AG08395 (cell line): ENCODE measurements at regions not wholly inside any gene's neighbourhood (a gene's known extent, or its start where the extent isn't known, plus 50 kb on each side); places are given as distances from the start of the nearest gene placed in this dataset.
"Not testable (repeated sequence)": the region's sequence is repeated elsewhere in the genome, so short reads cannot be mapped to it uniquely, and the experiment has no call there.

Source experiments
- DNase-seq: peaks from one replicate; pipeline ENCODE4 v3.0.0; 2012; ENCODE audit warnings: mixed read lengths, low spot score

DNA sequence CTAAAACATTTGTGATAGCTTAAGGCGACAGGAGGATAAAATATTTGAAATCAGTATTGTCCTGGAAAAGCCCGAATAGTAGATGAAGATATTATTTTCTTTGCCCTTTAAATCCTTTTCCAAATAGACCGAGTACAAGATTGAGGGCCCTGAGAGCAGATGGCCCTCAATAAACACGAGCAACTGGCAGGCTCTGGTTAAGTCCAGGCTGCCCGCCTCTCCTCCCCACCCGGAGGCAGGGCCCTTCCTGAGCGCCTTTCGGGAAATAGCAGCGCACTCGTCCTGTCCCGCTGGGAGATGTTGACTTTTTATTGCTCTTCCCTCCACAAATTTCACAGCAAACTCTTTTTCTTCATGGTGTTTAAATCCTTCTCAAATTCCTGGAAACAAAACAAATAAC is 50.8 kb upstream of the MAX start:
- no peak for DNase-seq

DNA sequence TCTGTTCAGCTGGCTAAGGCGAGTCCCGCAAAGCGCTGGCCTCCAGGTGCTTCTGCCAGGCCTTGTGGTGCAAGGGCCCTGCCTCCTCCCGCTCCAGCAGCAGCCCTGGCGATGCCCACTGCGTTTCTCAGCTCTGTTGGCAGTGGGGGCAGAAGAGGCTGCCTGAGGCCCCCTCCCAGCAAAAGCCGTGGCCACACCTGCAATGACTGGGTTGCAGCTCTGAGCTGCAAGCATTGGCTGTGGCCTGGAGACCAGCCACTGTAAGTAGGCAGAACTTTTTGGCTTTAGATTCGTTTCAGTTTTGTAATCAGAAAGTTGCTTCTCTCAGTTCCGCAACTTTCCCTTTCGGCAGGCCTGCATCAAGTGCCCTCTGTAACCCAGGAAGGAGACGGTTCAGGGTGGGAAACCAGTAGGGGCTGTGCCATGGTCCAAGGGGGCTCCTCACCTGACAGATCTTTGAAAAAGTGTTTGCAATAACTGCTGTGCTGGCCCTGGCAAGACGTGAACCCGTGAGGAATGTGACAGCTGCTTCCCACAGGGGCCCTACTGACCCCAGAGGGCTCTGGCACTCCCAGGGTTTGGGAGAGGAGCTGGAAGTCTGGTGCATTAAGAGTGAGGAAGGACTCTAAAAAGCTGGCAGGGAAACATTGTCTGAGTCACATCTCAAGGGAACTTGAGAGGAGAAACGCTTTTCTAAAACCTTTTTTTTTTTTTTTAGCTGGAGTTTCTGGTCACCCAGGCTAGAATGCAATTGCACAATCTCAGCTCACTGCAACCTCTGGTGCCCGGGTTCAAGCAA is 54.5 kb upstream of the MAX start:
- peak; percentile 88 for DNase-seq

GRCh38 chr14:65159281-65160062 is 57.2 kb upstream of the MAX start:
- DNase-seq: no peak

GRCh38 chr14:65160091-65160490 is 57.8 kb upstream of the MAX start:
- no peak for DNase-seq

DNA sequence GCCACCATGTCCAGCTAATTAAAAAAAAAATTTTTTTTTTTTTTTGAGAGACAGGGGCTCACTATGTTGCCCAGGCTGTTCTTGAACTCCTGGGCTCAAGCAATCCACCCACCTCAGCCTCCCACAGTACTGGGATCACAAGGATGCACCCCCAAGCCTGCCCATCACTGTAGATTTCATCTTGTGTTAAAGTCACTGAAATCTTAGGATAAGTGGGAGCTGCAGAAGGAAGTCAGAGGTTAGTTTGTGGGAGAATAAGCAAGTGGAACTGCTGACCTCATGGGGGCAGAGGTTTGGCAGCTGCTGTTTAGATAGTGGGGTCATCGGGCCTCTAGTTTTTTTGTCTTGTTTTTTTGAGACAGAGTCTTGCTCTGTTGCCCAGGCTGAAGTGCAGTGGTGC is 59.7 kb upstream of the MAX start:
- DNase-seq: no peak

DNA sequence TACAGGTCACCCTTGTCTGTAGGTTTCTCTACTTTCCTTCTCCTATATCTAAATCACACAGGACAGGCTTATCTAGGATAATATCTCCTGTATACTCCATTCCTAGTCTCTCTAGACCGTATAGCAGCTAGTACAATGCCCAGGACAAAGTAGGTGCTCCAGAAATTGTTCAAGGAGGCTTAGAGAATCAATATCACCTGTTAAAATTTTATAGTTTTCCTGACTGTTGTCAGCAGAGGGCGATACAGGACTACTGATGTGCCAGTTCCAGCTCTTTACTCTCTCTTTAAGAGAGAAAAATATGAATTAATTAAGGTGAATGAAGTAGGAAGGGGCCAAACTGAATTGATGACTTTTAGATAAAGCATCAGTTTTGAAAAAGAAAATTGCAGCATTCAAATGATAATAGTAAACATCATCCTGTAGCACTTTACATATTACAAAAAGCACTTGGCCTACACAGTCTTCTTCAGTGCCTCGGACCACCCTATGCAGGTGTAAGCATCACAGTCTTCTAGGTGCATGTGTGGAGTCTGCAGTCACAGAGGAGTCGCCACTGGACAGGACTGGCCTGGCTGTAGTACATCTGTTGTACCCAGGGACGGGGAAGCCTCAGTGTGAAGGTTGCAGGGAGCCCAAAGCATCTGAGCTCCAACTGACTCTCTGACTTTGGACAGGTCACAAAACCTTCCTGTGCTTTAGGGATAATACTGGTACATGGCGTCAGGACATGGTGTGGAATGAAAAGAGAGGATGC is 61.9 kb upstream of the MAX start:
- peak; percentile 57 for DNase-seq

DNA sequence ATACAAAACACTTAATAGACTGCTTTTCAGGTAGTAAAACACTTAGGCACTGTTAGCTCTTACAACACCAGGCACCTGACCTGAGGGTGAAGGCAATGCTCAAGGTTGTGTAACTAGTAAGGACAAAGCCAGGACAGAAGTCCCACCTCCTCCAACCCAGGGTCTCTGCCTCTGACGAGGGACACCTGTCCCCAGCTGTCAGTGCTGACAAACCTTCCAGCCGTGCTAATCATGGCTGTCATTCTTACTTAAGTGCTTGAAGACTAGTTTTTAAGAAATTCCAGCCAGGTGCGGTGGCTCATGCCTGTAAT is 62.5 kb upstream of the MAX start:
- no peak for DNase-seq

- DNase-seq: no peak
Observed at GRCh38 chr14:65167072-65167645, 64.8 kb upstream of the MAX start.

DNA sequence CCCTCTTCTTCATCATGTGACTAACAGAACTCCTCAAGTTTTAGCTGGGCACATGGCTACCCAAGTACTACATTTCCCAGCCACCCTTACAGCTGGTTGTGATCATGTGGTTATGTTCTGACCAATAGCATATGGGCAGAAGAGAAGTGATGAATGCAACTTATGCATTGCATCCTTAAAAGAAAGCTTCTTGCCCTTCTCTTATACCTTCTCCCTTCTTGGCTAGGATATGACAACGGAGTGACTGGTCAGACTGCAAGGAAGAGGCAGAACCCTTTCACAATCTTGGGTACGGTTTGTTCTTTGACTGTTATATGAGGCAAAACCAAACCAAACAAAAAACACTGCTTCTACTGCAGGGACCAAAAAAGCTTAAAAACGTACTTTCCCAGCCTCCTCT is 66.5 kb upstream of the MAX start:
- DNase-seq: no peak

GRCh38 chr14:65169351-65169750 is 67.0 kb upstream of the MAX start:
- DNase-seq: peak; percentile 47

DNA sequence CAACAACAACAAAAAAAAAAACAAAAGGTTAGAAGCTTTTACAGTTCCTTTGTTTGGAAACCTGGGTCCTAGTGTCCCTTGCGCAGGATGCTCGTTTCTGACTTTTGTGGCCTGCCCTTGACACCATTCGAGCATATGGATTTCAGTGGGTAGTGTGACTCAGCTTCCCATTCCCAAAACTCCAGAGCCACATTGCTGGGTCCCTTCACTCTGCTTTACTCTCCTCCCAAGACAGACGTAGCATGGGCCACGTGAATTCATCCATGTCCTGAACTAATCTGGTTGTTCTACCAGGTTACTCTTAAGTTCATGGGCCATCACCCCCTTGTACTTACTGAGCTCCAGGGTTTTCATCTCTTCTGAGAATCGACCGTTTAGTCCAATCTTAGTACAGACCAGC is 68.0 kb upstream of the MAX start:
- no peak for DNase-seq

- peak; percentile 65 for DNase-seq
Observed at GRCh38 chr14:65170768-65171507, 68.6 kb upstream of the MAX start.

- no peak for DNase-seq
Observed at GRCh38 chr14:65173973-65174693, 71.8 kb upstream of the MAX start.

DNA sequence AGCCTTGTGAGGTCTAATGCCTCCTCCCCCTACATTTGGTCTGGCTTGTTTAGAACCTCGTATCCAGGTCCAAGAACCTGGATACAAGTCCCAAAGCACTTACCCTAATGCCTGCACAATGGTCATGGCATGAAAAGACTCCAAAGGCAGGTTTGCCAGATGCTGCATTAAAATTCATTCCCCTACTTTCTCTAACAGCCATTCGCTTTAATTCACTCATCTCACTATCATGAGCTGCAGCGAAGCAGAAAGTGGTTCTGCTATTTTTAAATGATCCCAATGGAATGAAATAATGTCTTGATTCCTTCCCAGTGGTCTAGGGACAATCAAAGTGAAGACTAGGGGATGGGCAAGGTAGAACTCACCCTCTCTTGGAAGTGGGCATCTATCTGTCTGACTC is 72.5 kb upstream of the MAX start:
- no peak for DNase-seq

- no peak for DNase-seq
Observed at GRCh38 chr14:65177551-65177950, 75.2 kb upstream of the MAX start.

DNA sequence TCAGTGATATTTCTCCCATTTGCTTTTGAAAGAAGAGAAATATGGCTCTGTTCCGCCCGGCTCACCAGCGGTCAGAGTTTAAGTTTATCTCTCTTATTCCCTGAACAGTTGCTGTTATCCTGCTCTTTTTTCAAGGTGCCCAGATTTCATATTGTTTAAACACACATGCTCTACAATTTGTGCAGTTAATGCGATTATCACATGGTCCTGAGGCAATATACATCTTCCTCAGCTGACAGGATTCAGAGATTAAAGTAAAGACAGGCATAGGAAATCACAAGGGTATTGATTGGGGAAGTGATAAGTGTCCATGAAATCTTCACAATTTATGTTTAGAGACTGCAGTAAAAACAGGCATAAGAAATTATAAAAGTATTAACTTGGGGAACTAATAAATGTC is 76.9 kb upstream of the MAX start:
- DNase-seq: not testable (repeated sequence)

DNA sequence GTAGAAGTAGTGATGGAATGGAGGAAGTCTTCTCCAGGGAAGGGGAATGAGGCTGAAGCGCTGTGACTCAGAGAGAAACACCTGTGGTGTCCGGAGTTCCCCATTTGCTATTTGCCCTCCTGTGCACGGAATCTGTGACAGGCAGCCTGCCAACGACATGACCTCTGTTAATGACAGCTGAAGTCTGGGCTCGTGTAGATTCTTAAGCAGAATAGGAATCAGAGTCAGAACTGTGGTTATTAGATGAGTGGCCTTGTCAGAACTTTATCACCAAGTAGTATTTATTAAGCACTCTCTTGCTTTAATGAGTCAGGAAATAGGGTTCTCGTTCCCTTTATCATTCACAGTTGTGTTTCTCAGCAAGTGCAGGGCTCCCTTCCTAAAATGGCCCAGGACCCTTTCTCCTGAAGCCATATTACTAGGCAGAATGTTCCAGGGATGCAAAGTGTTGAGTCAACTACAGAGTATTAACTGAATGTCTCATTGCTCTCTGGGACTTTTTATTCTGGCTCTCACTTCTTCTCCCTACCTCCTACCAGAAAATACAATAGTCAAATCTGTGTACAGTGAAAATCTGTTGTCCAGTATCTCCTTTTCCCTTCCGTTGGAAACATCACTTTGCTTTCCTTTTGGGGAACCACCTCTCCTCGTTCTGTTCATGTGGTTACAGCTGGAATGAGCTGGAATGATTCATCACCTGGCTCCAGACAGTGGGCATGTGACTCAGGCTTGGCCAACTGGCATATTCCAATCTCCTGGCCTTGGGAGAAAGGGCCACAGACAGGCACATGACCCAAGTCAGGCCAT is 77.8 kb upstream of the MAX start:
- peak; percentile 88 for DNase-seq

- DNase-seq: no peak
Observed at GRCh38 chr14:65180725-65181025, 78.4 kb upstream of the MAX start.

- peak; percentile 25 for DNase-seq
Observed at GRCh38 chr14:65184032-65184764, 81.9 kb upstream of the MAX start.

- no peak for DNase-seq
Observed at GRCh38 chr14:65185829-65186228, 83.5 kb upstream of the MAX start.
